NT2/D1 (cell line): ENCODE measurements at regions not wholly inside any gene's neighbourhood (a gene's known extent, or its start where the extent isn't known, plus 50 kb on each side); places are given as distances from the start of the nearest gene placed in this dataset.

ENCODE experiments used
- DNase-seq: peaks from one replicate; pipeline ENCODE4 v3.0.0-alpha.2; 2011; ENCODE audit warnings: low read depth, low spot score
- H3K27me3 ChIP-seq: 2 replicates; pipeline ENCODE4 v1.6.0; 2011; ENCODE audit warnings: mild to moderate bottlenecking; ENCODE audit not compliant: insufficient read length, insufficient read depth
- H3K36me3 ChIP-seq: 2 replicates; pipeline ENCODE4 v1.6.1; 2011; ENCODE audit warnings: mild to moderate bottlenecking, low read length, mixed read lengths; ENCODE audit not compliant: insufficient read depth, insufficient read length
- H3K4me1 ChIP-seq: 2 replicates; pipeline ENCODE4 v1.5.1; 2011; ENCODE audit not compliant: insufficient read depth, insufficient read length
- H3K4me3 ChIP-seq: 2 replicates; pipeline ENCODE4 v1.5.1; 2011; ENCODE audit warnings: low read depth; ENCODE audit not compliant: insufficient read length
- H3K9ac ChIP-seq: 2 replicates; pipeline ENCODE4 v1.6.0; 2011; ENCODE audit warnings: low read depth; ENCODE audit not compliant: insufficient read length
- H3K9me3 ChIP-seq: 2 replicates; pipeline ENCODE4 v1.5.1; 2011; ENCODE audit warnings: mild to moderate bottlenecking, low read length; ENCODE audit not compliant: insufficient read depth
- SUZ12 ChIP-seq: IDR thresholded peaks from 2 replicates; pipeline ENCODE4 v1.6.1; 2011; ENCODE audit not compliant: insufficient read length, insufficient read depth; ENCODE audit errors: extremely low read depth
- YY1 ChIP-seq: IDR thresholded peaks from 2 replicates; pipeline ENCODE4 v1.6.1; 2011; ENCODE audit not compliant: insufficient read length, insufficient read depth
- ZNF274 ChIP-seq: IDR thresholded peaks from 2 replicates; pipeline ENCODE4 v1.6.1; 2011; ENCODE audit warnings: mild to moderate bottlenecking, low read depth, low read length

DNA sequence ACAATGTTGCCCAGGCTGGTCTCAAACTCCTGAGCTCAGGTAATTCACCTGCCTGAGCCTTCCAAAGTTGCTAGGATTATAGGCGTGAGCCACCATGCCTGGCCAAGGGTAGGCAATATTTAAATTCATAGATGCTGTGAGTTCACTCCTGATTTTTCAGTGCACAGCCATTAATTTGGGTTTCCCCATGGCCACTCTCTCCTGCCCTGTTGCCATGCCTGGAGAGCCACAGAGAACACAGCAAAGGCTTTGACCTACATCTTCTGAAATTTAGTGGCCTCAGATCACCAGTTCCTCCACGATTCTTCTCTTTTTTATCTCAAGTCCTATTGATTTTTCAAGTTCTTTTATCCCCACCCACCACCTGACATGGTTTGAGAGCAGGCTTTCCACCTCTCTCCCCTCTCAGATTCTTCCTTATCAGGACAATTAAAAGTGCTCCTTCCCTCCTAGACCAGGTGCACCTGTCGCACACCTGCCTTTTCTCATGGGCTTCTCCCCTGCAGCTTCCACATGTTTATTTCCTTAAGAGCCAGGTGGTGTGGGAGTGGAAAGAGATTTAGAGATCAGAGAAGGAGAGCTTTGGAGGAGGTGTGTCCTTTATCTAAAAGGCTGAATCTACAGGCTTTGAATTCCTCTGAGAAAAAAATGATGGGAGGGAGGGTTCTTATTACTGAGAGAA is 123.8 kb downstream of the ADRA2A start:
- Histone ChIP-seq H3K9me3 (no peaks in the 10 kb centered on the region), H3K9ac (no peak overlapping the region), H3K4me1 (no peaks in the 10 kb centered on the region), H3K27me3 (no peaks in the 10 kb centered on the region), H3K4me3 (no peak overlapping the region), H3K36me3 (no peaks in the 10 kb centered on the region)
- TF ChIP-seq ZNF274, result no peak
- no peak for TF ChIP-seq SUZ12
- TF ChIP-seq YY1, result no peak
- no peak for DNase-seq

DNA sequence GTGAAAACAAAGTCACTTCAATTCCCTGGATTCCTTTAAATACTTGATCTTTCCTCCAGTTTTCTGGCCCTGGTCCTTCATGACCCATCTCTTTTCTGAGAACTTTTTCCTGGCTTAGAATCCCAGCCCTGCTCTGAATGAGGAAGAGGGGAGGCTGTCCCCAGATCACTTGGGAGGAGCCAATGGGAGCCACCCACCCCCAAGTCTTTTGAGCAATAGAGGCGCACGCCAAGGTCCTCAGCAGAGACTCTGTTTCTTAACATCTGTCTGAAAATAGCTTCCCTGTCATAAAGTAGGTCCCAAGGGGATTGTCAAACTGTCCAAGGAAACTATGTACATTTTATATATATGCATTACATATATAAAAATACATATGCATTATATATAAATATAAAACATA is 126.8 kb downstream of the ADRA2A start:
- DNase-seq, result no peak

GRCh38 chr10:111204838-111205237 is 128.0 kb downstream of the ADRA2A start:
- no peaks in the 10 kb centered on the region for H3K36me3 ChIP-seq
- TF ChIP-seq YY1, result no peak
- H3K27me3 ChIP-seq, result no peaks in the 10 kb centered on the region
- no peak overlapping the region for H3K4me3 ChIP-seq
- no peaks in the 10 kb centered on the region for H3K9me3 ChIP-seq
- DNase-seq, result no peak
- no peak overlapping the region for H3K9ac ChIP-seq
- no peaks in the 10 kb centered on the region for H3K4me1 ChIP-seq

More for the DNA sequence above, 126.8 kb downstream of the ADRA2A start:
- no peak for TF ChIP-seq SUZ12
- no peak for TF ChIP-seq ZNF274
- no peak for TF ChIP-seq YY1
- Histone ChIP-seq H3K36me3 (no peaks in the 10 kb centered on the region), H3K4me1 (no peaks in the 10 kb centered on the region), H3K27me3 (no peaks in the 10 kb centered on the region), H3K9me3 (no peaks in the 10 kb centered on the region), H3K9ac (no peak overlapping the region), H3K4me3 (no peak overlapping the region)

DNA sequence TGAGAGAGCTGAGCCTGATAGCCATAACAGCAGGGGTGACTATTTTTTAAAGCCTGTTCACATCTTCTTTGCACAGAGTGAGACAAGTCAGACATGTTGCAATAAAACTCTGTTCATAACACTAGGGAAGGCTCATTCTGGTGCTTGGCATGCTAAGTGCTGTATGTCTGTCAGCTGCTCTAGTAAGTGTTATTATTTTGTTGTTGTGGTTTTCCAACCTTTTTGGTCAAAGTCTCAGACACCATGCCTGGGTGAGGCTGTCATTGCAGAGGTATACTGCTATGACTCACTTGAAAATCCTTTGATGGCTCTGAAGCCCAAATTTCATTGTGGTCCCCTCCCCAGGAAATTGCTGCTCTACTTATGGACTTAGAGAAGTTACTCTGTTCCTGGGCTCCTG is 129.7 kb downstream of the ADRA2A start:
- no peaks in the 10 kb centered on the region for H3K4me1 ChIP-seq
- TF ChIP-seq SUZ12 (no peak), YY1 (no peak), ZNF274 (no peak)
- H3K9me3 ChIP-seq, result no peaks in the 10 kb centered on the region
- no peak for DNase-seq
- no peak overlapping the region for H3K4me3 ChIP-seq
- no peaks in the 10 kb centered on the region for H3K36me3 ChIP-seq
- no peaks in the 10 kb centered on the region for H3K27me3 ChIP-seq
- H3K9ac ChIP-seq, result no peak overlapping the region

DNA sequence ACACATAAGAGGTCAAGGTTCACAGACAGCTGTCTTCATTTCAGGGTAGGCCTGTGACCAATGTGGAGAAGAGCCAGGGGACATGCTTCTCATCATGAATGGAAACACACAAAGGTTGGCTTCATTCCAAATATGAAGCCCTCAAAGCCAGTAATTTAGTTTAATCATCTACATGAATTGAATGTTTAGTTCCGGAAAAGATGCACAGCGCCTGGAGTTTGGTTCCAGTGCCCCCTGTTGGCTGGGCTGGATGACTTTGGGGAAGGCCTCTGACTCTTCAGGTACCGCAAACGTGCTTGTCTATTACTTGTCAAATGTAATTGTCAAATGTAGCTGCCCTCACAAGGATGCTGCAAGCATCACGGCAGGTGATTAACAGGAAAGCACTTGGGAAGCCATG is 130.7 kb downstream of the ADRA2A start:
- TF ChIP-seq YY1 (no peak), SUZ12 (no peak), ZNF274 (no peak)
- H3K9me3 ChIP-seq, result no peaks in the 10 kb centered on the region
- H3K27me3 ChIP-seq, result no peaks in the 10 kb centered on the region
- no peaks in the 10 kb centered on the region for H3K36me3 ChIP-seq
- no peak for DNase-seq
- no peak overlapping the region for H3K4me3 ChIP-seq
- no peak overlapping the region for H3K9ac ChIP-seq
- no peaks in the 10 kb centered on the region for H3K4me1 ChIP-seq

GRCh38 chr10:111208951-111209350 is 132.1 kb downstream of the ADRA2A start:
- Histone ChIP-seq H3K4me1 (no peaks in the 10 kb centered on the region), H3K36me3 (no peaks in the 10 kb centered on the region)

DNA sequence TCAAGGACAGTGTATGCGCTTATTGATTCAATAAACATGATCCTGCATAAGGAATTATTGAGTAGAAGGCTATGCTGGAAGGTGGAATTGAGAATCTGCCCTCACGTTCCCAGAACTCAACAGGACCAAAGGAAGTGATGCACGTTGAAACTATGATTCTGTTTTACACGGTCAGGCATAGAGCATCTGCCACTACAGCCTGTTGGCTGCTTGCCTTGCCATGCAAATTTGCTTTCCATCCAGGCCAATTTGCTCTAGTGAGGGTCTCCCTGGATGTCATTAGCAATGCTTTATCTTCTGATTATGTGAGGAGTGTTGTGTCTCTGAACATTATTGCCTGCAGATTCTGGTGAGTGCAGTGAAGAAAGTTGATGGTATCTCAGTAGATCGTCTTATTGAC is 132.9 kb downstream of the ADRA2A start:
- no peaks in the 10 kb centered on the region; the same call in 1 of the 2 replicates for H3K9me3 ChIP-seq
- no peak for DNase-seq
- no peak overlapping the region for H3K4me3 ChIP-seq
- TF ChIP-seq YY1 (no peak), ZNF274 (no peak), SUZ12 (no peak)
- H3K9ac ChIP-seq, result no peak overlapping the region
- no peaks in the 10 kb centered on the region for H3K27me3 ChIP-seq
- no peaks in the 10 kb centered on the region for H3K4me1 ChIP-seq
- H3K36me3 ChIP-seq, result no peaks in the 10 kb centered on the region

More at GRCh38 chr10:111208951-111209350, 132.1 kb downstream of the ADRA2A start:
- no peak for DNase-seq
- TF ChIP-seq ZNF274 (no peak), YY1 (no peak), SUZ12 (no peak)
- no peaks in the 10 kb centered on the region; the same call in 1 of the 2 replicates for H3K9me3 ChIP-seq
- H3K9ac ChIP-seq, result no peak overlapping the region
- no peaks in the 10 kb centered on the region for H3K27me3 ChIP-seq
- H3K4me3 ChIP-seq, result no peak overlapping the region

- H3K4me1 ChIP-seq, result no peaks in the 10 kb centered on the region
- no peak for DNase-seq
- no peaks in the 10 kb centered on the region for H3K36me3 ChIP-seq
- no peaks in the 10 kb centered on the region for H3K27me3 ChIP-seq
- no peak overlapping the region for H3K4me3 ChIP-seq
- H3K9me3 ChIP-seq, result no peaks in the 10 kb centered on the region; the same call in 1 of the 2 replicates
- no peak for TF ChIP-seq SUZ12
- no peak for TF ChIP-seq YY1
- TF ChIP-seq ZNF274, result no peak
- H3K9ac ChIP-seq, result no peak overlapping the region
These were observed 134.4 kb downstream of the ADRA2A start for GRCh38 chr10:111211241-111211640.
